Cardiac muscle cell (in vitro differentiated cells and primary cell): ENCODE measurements at regions not wholly inside any gene's neighbourhood (a gene's known extent, or its start where the extent isn't known, plus 50 kb on each side); places are given as distances from the start of the nearest gene placed in this dataset.

ENCODE experiments used
- DNase-seq, 2 donors: peaks; one replicate each; pipeline versions ENCODE4 v3.0.0 to v3.0.0-alpha.2; 2010 to 2017; ENCODE audit warnings: low read depth in 1 of 2, low spot score in 1 of 2
- H3K27ac ChIP-seq: fragments of 200-600 bp; sonication (generic); 2 replicates; pipeline ENCODE4 v1.5.1; 2016
- H3K27me3 ChIP-seq: fragments of 200-600 bp; sonication (generic); 2 replicates; pipeline ENCODE4 v1.6.0; 2016; ENCODE audit warnings: control low read depth
- H3K36me3 ChIP-seq: fragments of 200-600 bp; sonication (generic); 2 replicates; pipeline ENCODE4 v1.5.1; 2016; ENCODE audit warnings: control low read depth
- H3K4me1 ChIP-seq: fragments of 200-600 bp; sonication (generic); 2 replicates; pipeline ENCODE4 v1.8.1; 2017; ENCODE audit warnings: low read depth, mild to moderate bottlenecking, mixed run types
- H3K4me3 ChIP-seq: fragments of 200-600 bp; sonication (generic); 2 replicates; pipeline ENCODE4 v1.5.1; 2016; ENCODE audit warnings: mild to moderate bottlenecking
- H3K9me3 ChIP-seq: fragments of 200-600 bp; sonication (generic); 2 replicates; pipeline ENCODE4 v1.5.1; 2017; ENCODE audit warnings: low read depth, mild to moderate bottlenecking, control low read depth
- TF ChIP-seq, protein P1 (sequence below): IDR thresholded peaks from 2 replicates; pipeline ENCODE4 v1.5.1; 2012; ENCODE audit warnings: low read depth, mild to moderate bottlenecking, low read length

DNA sequence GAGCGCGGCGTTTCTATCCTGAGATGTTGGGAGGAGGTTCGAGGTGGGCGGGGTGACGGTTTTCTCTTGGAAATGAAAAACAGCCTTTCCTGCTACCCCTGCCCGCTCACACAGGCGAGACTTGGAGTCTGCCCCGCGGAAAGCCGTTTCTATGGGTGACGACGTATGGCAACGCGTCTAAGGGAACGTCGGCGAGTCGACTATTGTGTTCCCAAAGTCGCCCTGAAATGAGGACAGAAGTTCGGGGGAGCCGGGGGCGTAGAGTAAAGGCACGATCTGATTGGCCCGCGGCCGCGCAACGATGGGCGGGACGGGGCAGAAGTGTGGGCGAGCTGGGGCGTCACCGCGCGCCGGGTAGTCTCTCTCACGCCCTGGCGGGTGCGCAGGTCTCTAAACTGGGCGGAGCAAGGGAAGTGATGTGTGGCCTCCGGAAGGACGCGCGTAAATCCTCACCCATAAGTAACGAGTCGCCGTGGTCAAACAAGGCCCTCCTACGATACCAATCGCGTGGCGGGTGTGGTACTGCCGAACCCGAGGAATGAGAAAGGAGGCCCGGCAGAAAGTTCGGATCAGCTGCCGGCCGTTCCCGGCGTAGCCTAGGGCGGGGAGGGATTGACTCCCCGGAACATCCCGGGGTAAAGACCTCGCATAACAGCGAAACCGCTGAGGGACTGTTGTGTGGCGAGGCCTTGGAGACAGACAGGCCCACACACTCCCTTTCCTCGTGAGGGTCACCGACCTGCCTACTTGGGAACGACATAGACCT is 89.6 kb downstream of the FAM161A start:
- Histone ChIP-seq H3K36me3 (no peaks in the 10 kb centered on the region), H3K4me1 (peaks cover 6% of the 10 kb centered on the region), H3K27ac (peak overlapping the region; percentile 95), H3K9me3 (no peaks in the 10 kb centered on the region), H3K27me3 (no peaks in the 10 kb centered on the region), H3K4me3 (peak overlapping the region; percentile 51)
- TF ChIP-seq, protein P1, sequence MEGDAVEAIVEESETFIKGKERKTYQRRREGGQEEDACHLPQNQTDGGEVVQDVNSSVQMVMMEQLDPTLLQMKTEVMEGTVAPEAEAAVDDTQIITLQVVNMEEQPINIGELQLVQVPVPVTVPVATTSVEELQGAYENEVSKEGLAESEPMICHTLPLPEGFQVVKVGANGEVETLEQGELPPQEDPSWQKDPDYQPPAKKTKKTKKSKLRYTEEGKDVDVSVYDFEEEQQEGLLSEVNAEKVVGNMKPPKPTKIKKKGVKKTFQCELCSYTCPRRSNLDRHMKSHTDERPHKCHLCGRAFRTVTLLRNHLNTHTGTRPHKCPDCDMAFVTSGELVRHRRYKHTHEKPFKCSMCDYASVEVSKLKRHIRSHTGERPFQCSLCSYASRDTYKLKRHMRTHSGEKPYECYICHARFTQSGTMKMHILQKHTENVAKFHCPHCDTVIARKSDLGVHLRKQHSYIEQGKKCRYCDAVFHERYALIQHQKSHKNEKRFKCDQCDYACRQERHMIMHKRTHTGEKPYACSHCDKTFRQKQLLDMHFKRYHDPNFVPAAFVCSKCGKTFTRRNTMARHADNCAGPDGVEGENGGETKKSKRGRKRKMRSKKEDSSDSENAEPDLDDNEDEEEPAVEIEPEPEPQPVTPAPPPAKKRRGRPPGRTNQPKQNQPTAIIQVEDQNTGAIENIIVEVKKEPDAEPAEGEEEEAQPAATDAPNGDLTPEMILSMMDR: no peak
- DNase-seq: peak; percentile 98 to 100

GRCh38 chr2:61763605-61764034 is 90.2 kb downstream of the FAM161A start:
- H3K27me3 ChIP-seq: no peaks in the 10 kb centered on the region
- H3K4me1 ChIP-seq: peaks cover 6% of the 10 kb centered on the region
- H3K9me3 ChIP-seq: no peaks in the 10 kb centered on the region
- H3K27ac ChIP-seq: peak overlapping the region; percentile 95
- TF ChIP-seq, protein P1: peak; percentile 31
- peak; percentile 87 to 93 for DNase-seq
- no peaks in the 10 kb centered on the region for H3K36me3 ChIP-seq
- peak overlapping the region; percentile 51 for H3K4me3 ChIP-seq

DNA sequence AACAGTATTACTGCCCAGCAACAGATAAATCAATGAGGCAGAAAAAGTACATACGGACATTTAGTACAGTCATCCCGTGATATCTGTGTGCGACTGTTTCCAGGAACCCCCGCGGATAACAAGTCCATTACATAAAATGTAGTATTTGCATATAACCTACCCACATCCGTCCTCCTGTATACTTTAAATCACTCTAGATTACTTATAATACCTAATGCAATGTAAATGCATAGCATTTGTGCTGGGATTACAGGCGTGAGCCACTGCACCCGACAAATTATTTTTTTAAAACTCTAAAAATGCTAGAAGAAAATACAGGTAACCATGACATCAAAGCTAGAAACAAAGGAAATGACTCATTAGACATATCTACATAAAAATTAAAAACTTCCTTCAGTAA is 91.6 kb downstream of the FAM161A start:
- Histone ChIP-seq H3K27ac (no peak overlapping the region), H3K36me3 (no peaks in the 10 kb centered on the region), H3K9me3 (no peaks in the 10 kb centered on the region), H3K27me3 (no peaks in the 10 kb centered on the region), H3K4me3 (no peak overlapping the region), H3K4me1 (peaks cover 6% of the 10 kb centered on the region)
- no peak for DNase-seq
- TF ChIP-seq, protein P1: no peak

- DNase-seq: peak in 1 of 2 donors; percentile 66
- Histone ChIP-seq H3K4me1 (peaks cover 6% of the 10 kb centered on the region), H3K36me3 (no peaks in the 10 kb centered on the region), H3K27ac (no peak overlapping the region), H3K4me3 (no peak overlapping the region), H3K9me3 (no peaks in the 10 kb centered on the region), H3K27me3 (no peaks in the 10 kb centered on the region)
- TF ChIP-seq, protein P1: no peak
Observed at GRCh38 chr2:61759718-61760117, 94.1 kb downstream of the FAM161A start.

- Histone ChIP-seq H3K9me3 (no peaks in the 10 kb centered on the region), H3K4me3 (no peak overlapping the region), H3K27me3 (no peaks in the 10 kb centered on the region), H3K36me3 (no peaks in the 10 kb centered on the region), H3K4me1 (peaks cover 6% of the 10 kb centered on the region), H3K27ac (no peak overlapping the region)
- peak in 1 of 2 donors; percentile 90 for DNase-seq
- TF ChIP-seq, protein P1: no peak
Observed at GRCh38 chr2:61759005-61759404, 94.9 kb downstream of the FAM161A start.
